Activated CD4-positive, alpha-beta T cell treated with anti-CD3 and anti-CD28 coated beads, Interleukin-2, Interleukin-4, amounts not matched to agents 100 ng/mL and 50 ng/mL, durations not matched to agents 16 hours and 8 hours (primary cell): ENCODE measurements at regions not wholly inside any gene's neighbourhood (a gene's known extent, or its start where the extent isn't known, plus 50 kb on each side); places are given as distances from the start of the nearest gene placed in this dataset.

Experiments
- DNase-seq: peaks from one replicate; pipeline ENCODE4 v3.0.0-alpha.2; 2020; ENCODE audit warnings: low spot score

DNA sequence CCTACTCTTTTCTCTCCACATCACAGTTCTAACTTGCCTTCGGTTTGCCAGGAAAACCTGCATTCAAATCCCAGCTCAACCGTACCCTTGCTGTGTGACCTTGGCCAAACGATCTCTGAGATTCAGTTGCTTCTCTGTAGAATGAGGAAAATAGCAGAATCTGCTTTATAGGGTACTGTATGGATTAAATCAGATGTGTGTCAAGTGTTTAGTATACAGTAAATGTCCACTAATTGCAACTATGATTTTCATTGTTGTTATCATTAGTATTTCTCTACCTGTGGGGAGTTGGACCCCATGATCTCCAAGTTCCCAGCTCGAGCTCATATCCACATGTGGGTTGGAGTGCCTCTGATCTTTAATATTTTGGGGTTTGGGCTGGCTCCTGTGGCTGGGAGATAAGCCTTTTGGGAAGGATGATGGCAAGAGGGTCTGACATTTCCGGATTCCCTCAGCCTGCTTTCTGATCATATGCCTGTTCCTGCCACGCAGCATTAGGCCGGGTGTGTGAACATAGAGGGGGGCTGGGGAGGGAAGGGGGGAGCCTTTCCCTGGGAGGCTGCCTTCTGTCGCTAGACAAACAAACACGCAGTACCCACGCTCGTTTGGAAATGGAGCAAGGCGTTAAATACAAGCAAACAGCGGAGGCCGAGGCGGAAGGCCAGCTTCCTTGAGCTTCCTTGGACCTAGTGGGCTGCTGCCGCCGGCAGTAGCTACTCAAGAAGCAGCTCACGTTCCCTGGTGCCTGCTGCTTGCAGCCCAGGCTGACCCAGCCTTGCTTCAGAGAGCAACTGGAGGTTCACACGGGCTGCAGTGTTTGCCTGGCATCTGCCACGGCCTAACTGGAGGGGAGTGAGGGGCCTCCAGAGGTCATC is 213.5 kb upstream of the LHX5 start:
- no peak for DNase-seq

DNA sequence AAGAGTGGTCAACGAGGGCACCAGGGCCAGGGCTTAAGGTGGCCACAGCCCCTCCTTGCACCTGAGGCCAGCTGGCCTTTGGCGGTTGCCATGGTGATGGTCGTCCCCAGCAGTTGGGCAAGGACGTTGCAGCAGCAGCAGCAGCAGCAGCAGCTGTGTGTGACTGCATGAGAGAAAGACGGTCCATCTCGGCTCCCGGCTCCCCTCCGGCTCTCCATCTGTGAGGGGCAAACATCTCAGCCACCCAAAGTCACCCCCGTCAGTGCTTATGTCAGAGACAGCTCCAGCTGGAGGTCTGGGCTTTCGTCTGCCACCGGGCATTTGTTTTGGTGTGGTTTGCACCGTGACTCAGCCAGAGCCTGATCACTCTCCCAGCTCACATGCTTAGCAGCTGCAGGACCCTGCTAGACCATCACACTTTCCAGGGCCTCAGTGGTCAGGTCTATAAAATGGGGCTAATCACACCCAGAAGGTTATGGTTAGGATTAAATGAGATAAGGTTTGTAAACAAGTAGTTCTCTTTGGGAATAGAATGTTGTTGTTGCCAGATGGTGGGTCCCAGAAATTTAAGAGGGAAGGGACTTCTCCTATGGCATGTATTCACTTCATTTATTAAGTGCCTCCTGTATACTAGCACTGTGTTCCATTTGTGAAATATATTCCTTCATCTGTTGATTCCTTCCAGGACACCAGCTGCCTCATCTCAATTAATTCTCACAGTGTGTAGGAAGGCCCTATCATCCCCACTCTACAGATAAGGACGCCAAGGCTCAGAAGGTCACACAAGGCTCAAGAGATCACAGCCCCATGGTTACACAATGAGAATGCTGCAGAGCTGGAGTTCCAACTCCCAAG is 212.6 kb upstream of the LHX5 start:
- no peak for DNase-seq

DNA sequence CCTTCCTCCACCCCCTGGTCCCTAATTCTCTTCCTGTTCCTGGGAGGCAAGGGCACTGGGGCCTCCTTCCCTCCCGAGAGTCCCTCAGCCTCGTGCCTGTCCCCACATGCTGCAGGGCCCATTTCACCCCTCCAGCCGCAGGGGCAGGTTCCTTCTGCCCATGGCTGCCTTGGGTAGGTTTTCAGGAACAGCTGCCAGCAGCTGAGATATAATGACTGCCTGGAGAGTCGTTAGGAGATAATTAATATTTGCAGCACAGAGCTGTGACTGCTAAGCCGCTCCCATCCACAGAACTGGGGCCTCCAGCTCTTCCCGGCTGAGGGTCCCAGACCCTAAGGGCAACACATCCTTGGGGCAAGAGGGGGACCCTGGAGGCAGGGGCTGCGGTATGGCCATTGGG is 211.9 kb upstream of the LHX5 start:
- no peak for DNase-seq

GRCh38 chr12:113680868-113681267 is 209.2 kb upstream of the LHX5 start:
- DNase-seq, result no peak

DNA sequence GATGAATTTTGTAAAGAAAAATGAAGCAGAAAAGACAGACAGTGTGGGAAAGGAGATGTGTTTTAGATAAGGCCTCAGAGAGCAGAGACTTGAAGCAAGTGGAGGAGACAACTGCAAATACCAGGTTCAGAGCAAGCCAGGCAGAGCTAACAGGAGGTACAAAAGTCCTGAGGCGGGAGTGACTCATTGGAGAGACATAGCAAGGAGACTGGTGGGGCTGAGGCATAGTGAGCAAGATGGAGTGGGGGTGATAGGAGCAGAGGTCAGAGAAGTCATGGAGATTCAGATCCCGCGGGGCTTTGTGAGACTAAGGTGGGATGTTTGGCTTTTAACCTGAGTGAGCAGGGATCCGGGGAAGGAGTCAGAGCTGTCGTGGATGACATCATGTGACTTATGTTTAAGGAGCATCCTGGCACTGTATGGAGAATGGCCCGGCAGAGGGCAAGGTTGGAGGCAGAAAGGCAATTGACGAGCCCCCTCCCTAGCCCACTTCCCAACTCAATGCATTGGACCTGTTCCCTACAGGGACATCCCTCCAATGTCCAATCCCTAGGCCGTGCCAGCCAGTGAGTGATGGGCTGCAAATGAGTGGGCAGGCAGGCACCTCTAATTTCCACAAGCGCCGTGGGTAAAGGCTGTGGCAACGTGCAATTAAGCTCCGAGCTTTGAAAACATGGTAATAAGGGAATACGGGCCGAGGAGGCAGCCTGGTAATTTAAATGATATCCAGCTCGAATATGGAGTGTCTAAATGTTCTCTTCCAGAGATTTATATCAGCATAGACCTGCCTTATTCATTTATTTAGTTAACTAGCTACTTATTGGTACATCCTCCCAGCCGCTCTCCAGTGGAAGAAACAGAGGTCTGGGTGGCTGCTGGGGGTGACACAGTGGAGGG is 206.8 kb upstream of the LHX5 start:
- DNase-seq, result no peak

- DNase-seq, result no peak
Measured at GRCh38 chr12:113676547-113676946, 204.9 kb upstream of the LHX5 start.

- DNase-seq, result no peak
Measured at GRCh38 chr12:113676117-113676516, 204.4 kb upstream of the LHX5 start.

DNA sequence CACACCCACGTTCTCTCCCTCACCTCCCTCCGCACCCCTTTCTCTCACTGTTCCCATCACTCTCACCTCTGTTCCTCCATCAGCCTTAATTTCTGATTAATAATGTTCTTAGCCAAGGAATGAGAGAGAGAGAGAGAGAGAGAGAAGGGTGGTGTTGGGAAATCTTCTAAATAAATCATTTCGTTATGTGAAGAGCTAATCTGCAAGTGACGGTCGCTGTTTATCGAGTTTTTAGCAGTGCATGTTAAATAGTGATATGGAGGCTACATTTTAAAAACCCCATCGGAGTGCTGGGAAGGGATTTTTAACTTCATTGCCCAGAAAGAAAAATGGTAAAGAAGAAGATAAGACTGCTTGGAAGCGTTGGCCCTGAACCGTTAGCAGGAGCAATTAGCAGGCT is 203.3 kb upstream of the LHX5 start:
- no peak for DNase-seq

GRCh38 chr12:113674302-113674701 is 202.6 kb upstream of the LHX5 start:
- no peak for DNase-seq

- no peak for DNase-seq
Measured at GRCh38 chr12:113673458-113674238, 202.0 kb upstream of the LHX5 start.

DNA sequence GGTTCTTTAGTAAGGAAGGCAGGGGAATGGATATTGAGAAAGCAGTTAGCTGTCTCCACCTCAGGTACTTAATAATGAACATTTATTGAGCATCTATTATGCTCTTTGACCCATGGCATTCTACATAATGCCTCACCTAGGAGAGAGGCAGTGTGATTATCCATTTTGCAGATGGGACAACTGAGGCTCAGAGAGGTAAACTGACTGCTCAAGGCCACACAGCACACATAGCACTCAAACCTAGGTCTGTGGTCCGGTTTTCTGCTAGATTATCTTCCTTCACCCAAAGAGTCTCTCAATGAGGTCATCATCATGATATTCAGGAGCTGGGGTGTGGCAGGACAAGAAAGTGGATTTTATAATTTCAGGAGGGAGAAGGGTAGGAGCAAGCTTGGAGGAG is 199.1 kb upstream of the LHX5 start:
- DNase-seq, result no peak

DNA sequence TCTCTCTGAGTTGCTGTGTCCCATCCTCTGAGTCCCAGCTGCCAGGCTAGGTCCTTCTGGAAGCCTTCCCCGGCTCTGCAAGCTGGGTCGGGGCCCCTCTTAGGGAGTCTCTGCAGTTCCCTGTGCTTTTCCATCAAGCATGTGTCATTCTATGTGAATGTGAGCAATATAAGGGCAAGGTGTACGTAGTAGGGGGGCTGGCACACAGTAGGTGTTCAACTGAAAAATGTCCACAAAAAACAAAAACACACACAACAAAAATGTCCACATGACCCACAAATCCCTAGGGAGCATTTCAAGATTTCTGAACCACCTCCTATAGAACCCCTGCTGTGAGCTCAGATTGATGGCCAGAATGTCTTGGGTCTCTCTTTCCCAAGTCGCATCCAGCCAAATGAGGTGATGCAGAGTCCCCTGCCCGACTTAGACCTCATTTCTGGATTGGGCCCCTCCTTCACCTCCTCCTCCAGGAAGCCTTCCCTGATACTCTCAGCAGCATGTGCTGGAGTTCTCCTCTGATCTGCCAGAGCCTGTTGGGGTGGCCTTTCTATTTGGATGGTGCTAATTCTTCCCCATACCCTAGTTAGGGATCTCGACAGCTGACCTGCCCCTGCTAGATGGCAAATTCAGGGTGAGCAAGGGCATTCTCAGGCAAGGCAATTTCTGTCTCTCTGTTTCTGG is 196.1 kb upstream of the LHX5 start:
- no peak for DNase-seq

DNA sequence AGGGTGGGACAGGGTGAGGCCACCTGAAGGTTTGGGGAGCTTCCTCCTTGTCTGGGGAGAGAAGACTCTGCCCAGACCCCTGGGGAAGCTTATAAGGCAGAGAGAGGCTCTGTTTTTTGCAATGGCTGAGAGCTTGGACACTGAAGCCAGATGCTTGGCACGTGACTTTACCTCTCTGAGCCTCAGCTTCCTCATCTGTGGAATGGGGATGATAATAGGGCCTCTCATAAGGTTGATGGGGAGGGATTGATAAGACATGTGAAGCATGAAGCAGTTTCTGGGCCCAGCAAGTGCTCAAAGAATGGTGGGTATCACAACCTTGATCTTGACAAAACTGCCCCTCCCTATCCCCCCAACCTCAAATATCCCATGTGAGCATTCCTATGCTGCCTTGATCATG is 195.4 kb upstream of the LHX5 start:
- DNase-seq, result no peak

DNA sequence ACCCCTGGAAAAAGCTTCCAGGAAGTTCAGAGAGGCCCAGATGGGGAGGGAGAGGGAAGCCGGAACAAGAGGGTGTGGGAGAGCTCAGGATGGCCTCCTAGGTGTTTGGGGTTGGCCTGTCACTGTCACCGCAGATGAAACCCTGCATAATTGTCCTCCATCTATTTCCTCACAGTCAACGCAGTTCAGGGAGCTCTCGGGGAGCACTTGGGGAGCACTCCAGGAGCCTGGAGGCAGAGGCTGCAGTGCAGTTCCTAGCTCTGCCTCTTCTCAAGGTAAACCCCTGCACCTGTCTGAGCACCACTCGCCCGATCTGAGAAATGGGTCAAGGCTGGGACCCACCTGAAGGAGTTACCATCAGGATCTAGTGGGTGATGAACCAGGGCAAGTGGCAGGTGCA is 194.6 kb upstream of the LHX5 start:
- DNase-seq, result no peak

GRCh38 chr12:113665457-113665856 is 193.8 kb upstream of the LHX5 start:
- no peak for DNase-seq

DNA sequence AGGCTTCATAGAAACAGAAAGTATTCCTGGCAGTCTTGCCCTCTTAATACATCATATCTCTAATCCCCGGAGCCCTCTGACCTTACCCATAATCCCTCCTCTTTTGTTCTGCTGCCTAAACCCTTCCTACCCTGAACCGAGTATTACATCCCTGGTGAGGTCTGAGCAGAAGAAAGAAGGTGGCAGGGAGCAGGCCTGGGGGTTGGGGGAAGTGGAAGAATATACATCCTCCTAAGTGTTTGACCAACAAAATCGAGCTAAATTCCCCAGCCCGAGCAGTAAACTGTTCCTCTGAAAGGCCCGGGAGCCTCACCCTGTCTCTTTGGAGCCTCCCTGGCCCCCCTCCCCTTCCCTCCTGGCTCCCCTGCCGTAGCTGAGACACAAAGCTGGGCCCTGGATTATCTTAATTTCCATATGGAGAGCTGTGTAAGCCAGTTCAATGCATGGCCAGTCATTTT is 192.6 kb upstream of the LHX5 start:
- no peak for DNase-seq

- DNase-seq, result no peak
Measured at GRCh38 chr12:113663396-113663795, 191.7 kb upstream of the LHX5 start.

DNA sequence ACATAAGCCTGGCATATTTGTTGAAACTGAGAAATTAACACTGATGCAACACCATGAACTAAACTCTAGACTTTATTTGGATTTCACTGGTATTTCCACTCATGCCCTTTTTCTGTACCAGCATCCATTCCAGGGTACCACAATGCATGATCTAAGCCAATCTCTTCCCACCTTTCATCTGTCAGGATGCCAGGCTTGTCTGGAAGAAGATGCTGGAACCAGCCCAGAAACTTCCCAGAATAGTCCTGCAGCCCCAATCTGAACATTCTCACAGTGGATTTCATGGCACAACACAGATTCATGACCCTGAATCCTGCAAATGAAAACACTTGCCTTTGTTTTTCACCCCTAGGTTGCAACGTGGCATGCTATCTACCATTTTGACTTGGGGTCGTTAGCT is 189.3 kb upstream of the LHX5 start:
- DNase-seq, result no peak

GRCh38 chr12:113659416-113659815 is 187.7 kb upstream of the LHX5 start:
- no peak for DNase-seq

DNA sequence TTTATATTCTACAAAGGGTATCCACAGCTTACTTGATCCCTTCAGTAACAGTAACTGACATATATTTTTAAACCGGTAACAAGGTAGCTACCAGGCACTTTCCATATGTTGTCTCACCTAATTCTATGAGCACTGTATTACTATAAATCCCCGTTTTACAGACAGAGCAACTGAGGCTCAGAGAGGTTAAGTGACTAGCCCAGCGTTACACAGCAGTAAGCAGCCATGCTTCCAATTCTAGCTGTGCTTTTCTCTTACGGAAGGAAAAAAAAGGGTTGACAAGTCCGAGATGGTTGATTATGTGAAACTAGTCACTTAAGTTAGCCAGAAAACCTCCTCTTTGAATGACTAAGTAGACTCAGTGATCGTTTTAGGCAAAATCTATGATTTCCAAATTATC is 187.3 kb upstream of the LHX5 start:
- DNase-seq, result no peak
